Heart left ventricle (tissue), 13 donors: ENCODE measurements at regions not wholly inside any gene's neighbourhood (a gene's known extent, or its start where the extent isn't known, plus 50 kb on each side); places are given as distances from the start of the nearest gene placed in this dataset.

Experiments
- CTCF ChIP-seq, 12 donors: fragments of 200-600 bp; sonication (generic) in 4 of 12; IDR thresholded peaks; one replicate each; pipeline versions ENCODE4 v1.5.0 to v1.8.0; 2018 to 2022; ENCODE audit warnings: antibody characterized with exemption in 12 of 12, mild to moderate bottlenecking in 5 of 12
- POLR2A ChIP-seq, 2 donors: fragments of 450-650 bp; IDR thresholded peaks; one replicate each; pipeline ENCODE4 v1.6.1; 2017; ENCODE audit warnings: antibody characterized with exemption in 2 of 2, mild to moderate bottlenecking in 2 of 2, moderate library complexity in 2 of 2
- donor health status: ischemic (EF 13 %, LVEDD 7.1; RV severe dilation, severe dysfunction).
- donor health status: DM: no; HTN: yes; CAD: no.
- donor health status: DM: no; HTN: no; CAD: no.
- donor health status: ischemic (EF 25% LVEDD 6.9; RV normal size, moderate dysfunction).
- donor health status: ischemic (EF 25% LVEDD 5.7; RV mildly dilated, moderate dysfunction).
- donor health status: ischemic (EF 35%, LVEDD 5.7; RV mildly dilated, moderate dysfunction).
- donor health status: nonischemic (EF 11% LVEDD 7.7; RV severe dilation, severe dysfunction).
- donor health status: DM: yes; HTN: yes; CAD: no.
- donor health status: PGD.
- donor health status: ischemic (EF 29% LVEDD 5.4; RV normal size, mild dysfunction).
- donor health status: nonischemic (EF 23%, LVEDD 6.1; RV moderate dilation, normal function).

- TF ChIP-seq CTCF (IDR thresholded peaks at IDR 0.05) = no peak
- no peak for TF ChIP-seq POLR2A (IDR thresholded peaks at IDR 0.05)
These were observed 105.6 kb downstream of the HNRNPLL start for GRCh38 chr2:38496927-38497669.
